Neural cell (in vitro differentiated cells): ENCODE measurements at regions not wholly inside any gene's neighbourhood (a gene's known extent, or its start where the extent isn't known, plus 50 kb on each side); places are given as distances from the start of the nearest gene placed in this dataset.

Source experiments
- CTCF ChIP-seq: fragments of 450-650 bp; IDR thresholded peaks from 2 replicates; pipeline ENCODE4 v1.5.1; 2014; ENCODE audit warnings: antibody characterized with exemption, mild to moderate bottlenecking, moderate library complexity; ENCODE audit not compliant: poor library complexity, severe bottlenecking
- EZH2 ChIP-seq: fragments of 200-600, 300-800 bp; shearing (Covaris generic), sonication (generic); IDR thresholded peaks from 2 replicates; pipeline ENCODE4 v1.6.1; 2014; ENCODE audit warnings: antibody characterized with exemption, low read length, borderline replicate concordance, mild to moderate bottlenecking; ENCODE audit not compliant: insufficient read depth, poor library complexity, severe bottlenecking

GRCh38 chr10:33893506-33893905 lies 559.0 kb upstream of the NRP1 start:
- TF ChIP-seq CTCF, result no peak
- TF ChIP-seq EZH2, result no peak
